GM12878 (cell line): ENCODE measurements at regions not wholly inside any gene's neighbourhood (a gene's known extent, or its start where the extent isn't known, plus 50 kb on each side); places are given as distances from the start of the nearest gene placed in this dataset.

ENCODE experiments used
- BRCA1 ChIP-seq: IDR thresholded peaks from 2 replicates; pipeline ENCODE4 v1.6.1; 2011; ENCODE audit warnings: low read depth, low read length, improper control_type of control experiment
- MYC ChIP-seq: IDR thresholded peaks from 2 replicates; pipeline ENCODE4 v1.6.1; 2011; ENCODE audit warnings: mild to moderate bottlenecking, low read length, moderate library complexity, inconsistent platforms; ENCODE audit not compliant: insufficient read depth, insufficient replicate concordance, insufficient read length, severe bottlenecking
- TAF1 ChIP-seq: IDR thresholded peaks from 2 replicates; pipeline ENCODE4 v1.6.1; 2011; ENCODE audit warnings: mild to moderate bottlenecking, low read depth, low read length, borderline replicate concordance

DNA sequence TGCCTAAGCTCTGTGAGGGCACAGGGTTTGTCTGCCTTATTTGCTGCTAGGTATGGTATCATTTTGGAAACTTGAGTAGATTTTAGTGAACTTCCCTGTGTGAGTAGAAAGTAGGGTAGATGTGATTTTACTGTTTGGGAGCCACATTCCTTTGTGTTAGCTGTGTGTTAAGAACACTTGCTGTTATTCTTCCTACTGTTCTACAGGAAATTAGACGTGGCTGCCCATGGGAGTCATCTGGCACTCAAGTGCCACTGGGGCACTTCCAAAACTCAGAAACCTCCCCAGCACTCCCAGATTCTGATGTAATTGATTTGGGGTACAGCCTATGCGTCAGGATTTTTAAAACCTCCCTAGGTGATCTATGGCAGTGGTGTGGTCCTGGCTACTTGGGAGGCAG is 369.9 kb upstream of the C2CD4B start:
- TF ChIP-seq TAF1, result no peak
- no peak for TF ChIP-seq BRCA1
- TF ChIP-seq MYC, result no peak
